HL-60 (cell line): ENCODE measurements at regions not wholly inside any gene's neighbourhood (a gene's known extent, or its start where the extent isn't known, plus 50 kb on each side); places are given as distances from the start of the nearest gene placed in this dataset.

Experiments
- DNase-seq, 2 experiments: peaks; one replicate each; pipeline ENCODE4 v3.0.0-alpha.2; 2010 to 2020; ENCODE audit warnings: low read depth in 1 of 2, low spot score in 1 of 2
- H3K27ac ChIP-seq: fragments of 250-450 bp; sonication (Bioruptor Pico); replicated peaks from 2 replicates; pipeline ENCODE4 v1.5.1; 2020; ENCODE audit warnings: mild to moderate bottlenecking, moderate library complexity
- H3K27me3 ChIP-seq: fragments of 250-450 bp; sonication (Bioruptor Pico); 2 replicates; pipeline ENCODE4 v1.5.1; 2021; ENCODE audit warnings: mild to moderate bottlenecking, moderate library complexity; ENCODE audit not compliant: insufficient read depth, poor library complexity, severe bottlenecking
- H3K4me3 ChIP-seq: replicated peaks from 2 replicates; pipeline ENCODE4 v1.5.1; 2011; ENCODE audit warnings: mild to moderate bottlenecking, control low read depth, low read length; ENCODE audit not compliant: insufficient read depth
- CTCF ChIP-seq: IDR thresholded peaks from one replicate; pipeline ENCODE4 v1.5.1; 2011; ENCODE audit warnings: low read length, control low read depth, inconsistent platforms; ENCODE audit not compliant: insufficient read depth
- GABPA ChIP-seq: IDR thresholded peaks from 2 replicates; pipeline ENCODE4 v1.6.1; 2012; ENCODE audit warnings: low read depth
- POLR2AphosphoS5 ChIP-seq: IDR thresholded peaks from 2 replicates; pipeline ENCODE4 v1.6.1; 2012; ENCODE audit warnings: low read depth
- REST ChIP-seq: IDR thresholded peaks from 2 replicates; pipeline ENCODE4 v1.6.1; 2012; ENCODE audit warnings: low read depth; ENCODE audit not compliant: insufficient replicate concordance
- SPI1 ChIP-seq: IDR thresholded peaks from 2 replicates; pipeline ENCODE4 v1.6.1; 2012; ENCODE audit warnings: low read depth, mild to moderate bottlenecking, borderline replicate concordance

DNA sequence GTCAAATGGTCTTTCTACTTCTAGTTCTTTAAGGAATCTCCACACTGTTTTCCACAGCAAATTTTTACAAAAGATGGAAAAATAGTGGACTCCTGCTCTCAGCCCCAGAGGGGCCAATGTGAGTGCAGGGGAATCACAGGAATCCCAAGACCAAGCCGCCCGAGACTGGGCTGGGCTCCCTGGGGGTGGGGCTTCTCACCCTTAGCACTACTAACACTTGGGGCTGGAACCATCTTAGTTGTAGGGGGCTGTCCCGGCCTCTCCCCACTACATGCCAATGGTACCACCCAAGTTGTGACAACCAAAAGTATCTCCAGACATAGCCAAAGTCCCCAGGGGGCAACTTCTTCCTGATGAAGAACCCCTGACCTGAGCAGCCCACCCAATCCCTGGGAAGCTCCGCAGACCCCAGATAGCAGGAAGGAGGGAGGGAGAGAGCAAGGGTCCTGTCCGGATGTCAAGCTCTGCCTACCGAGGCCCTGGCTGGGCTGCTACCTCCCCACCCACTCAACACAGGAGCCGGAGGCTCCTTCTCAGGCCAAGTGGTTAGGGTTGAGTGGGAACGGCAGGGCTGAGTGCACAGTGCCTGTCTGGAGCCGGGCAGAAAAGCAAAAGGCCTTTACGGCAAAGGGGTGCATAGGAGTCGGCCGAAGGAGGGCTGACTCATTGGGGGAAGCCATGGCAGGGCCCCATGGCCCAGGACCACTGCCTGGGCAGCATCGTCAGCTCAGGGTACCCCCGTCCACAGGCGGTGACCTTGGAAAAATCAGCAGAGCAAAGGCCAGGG, 122.5 kb upstream of the FGF3 start:
- no peak for DNase-seq
- H3K27me3 ChIP-seq = no peaks in the 10 kb centered on the region
- no peak for TF ChIP-seq CTCF
- no peak for TF ChIP-seq POLR2AphosphoS5
- no peak for TF ChIP-seq REST
- no peak for TF ChIP-seq SPI1
- TF ChIP-seq GABPA = no peak
- no peak overlapping the region for H3K27ac ChIP-seq
- H3K4me3 ChIP-seq = no peak overlapping the region

DNA sequence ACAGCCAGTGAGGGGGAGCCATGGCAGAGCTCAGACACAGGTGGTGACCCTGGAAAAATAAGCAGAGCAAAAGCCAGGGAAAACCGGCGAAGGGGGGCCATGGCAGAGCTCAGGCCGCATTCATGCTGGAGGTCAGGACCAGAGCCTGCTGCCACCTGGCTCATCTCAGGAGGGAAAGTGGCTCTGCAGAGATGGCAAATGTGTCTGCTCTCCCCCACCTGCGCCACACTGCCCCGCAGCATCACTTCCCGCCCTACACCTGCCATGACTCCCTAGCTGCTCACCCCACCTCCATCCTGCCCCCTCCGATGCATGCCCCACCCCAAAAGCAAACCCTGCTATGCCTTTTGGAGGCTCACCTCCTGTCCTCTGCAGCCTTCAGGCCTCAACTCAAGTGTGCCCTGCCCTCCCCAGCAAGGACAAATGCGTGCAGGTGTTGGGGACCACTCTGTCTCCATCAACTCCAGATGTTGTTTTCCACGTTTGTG, 123.2 kb upstream of the FGF3 start:
- Histone ChIP-seq H3K27me3 (no peaks in the 10 kb centered on the region), H3K27ac (no peak overlapping the region), H3K4me3 (no peak overlapping the region)
- no peak for TF ChIP-seq SPI1
- no peak for TF ChIP-seq GABPA
- TF ChIP-seq CTCF = no peak
- TF ChIP-seq REST = no peak
- TF ChIP-seq POLR2AphosphoS5 = no peak
- no peak for DNase-seq

DNA sequence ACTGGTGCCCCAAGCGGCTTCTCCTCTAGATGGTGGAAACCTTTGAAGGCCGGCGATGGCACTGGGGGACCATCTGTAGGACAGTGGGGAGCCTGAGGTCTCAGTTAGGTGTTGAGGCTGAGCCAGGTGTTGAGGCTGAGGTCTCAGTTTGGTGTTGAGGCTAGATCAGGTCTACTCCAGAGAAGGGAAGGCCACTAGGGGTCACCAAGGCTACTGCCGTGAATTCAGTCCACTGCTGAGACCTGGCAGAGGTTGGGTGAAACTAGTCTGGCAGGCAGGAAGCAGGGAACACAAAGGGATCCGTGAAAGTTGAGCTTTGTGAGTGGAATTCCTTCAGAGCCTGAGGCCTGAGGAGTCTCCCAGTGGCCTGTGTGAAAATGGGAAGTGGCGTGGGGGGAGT, 123.8 kb upstream of the FGF3 start:
- TF ChIP-seq GABPA (no peak), SPI1 (no peak), POLR2AphosphoS5 (no peak), REST (no peak), CTCF (no peak)
- no peak overlapping the region for H3K4me3 ChIP-seq
- no peak overlapping the region for H3K27ac ChIP-seq
- DNase-seq = no peak
- H3K27me3 ChIP-seq = no peaks in the 10 kb centered on the region
